ENCODE measurements at regions not wholly inside any gene's neighbourhood (a gene's known extent, or its start where the extent isn't known, plus 50 kb on each side); places are given as distances from the start of the nearest gene placed in this dataset.

GRCh38 chrX:143094417-143095023 is 68.8 kb downstream of the SPANXN4 start:
- no peak overlapping the region for H3K4me3 ChIP-seq (replicated peaks in 1 of 3)
- no peaks in the 10 kb centered on the region for H3K27me3 ChIP-seq
- H3K9me3 ChIP-seq, result no peaks in the 10 kb centered on the region
- H3K36me3 ChIP-seq, result no peaks in the 10 kb centered on the region
- intact Hi-C loops (cut with DNase I), result no loop called here
- H3K4me1 ChIP-seq, result no peaks in the 10 kb centered on the region
- H3K27ac ChIP-seq, result no peak overlapping the region
- 79 to 82% methylated on average over 7 of the region's 7 CpGs for WGBS, 2 donors
- no peak for TF ChIP-seq CTCF (IDR thresholded peaks at IDR 0.05)
- TF ChIP-seq POLR2A (IDR thresholded peaks at IDR 0.05), result no peak
- DNase-seq, result no peak

All from thyroid gland (tissue), 4 donors.